HepG2 (cell line): ENCODE measurements at regions not wholly inside any gene's neighbourhood (a gene's known extent, or its start where the extent isn't known, plus 50 kb on each side); places are given as distances from the start of the nearest gene placed in this dataset.

Source experiments
- EZH2 ChIP-seq: conservative IDR thresholded peaks from 2 replicates; pipeline ENCODE4 v1.6.1; 2012; ENCODE audit warnings: mild to moderate bottlenecking, low read depth, low read length, moderate library complexity
- HOXA7 ChIP-seq: sonication (generic); formaldehyde crosslinking; IDR thresholded peaks from 2 replicates; pipeline ENCODE4 v1.8.1; 2022; ENCODE audit warnings: mild to moderate bottlenecking, missing genetic modification reagents, moderate library complexity
- ZNF260 ChIP-seq: sonication (generic); formaldehyde crosslinking; IDR thresholded peaks from 2 replicates; pipeline ENCODE4 v1.4.0; 2020; ENCODE audit warnings: missing genetic modification reagents, low read depth, mild to moderate bottlenecking, borderline replicate concordance

- TF ChIP-seq ZNF260 (no peak), HOXA7 (CRISPR knock-in tag) (no peak), EZH2 (no peak)
Observed at GRCh38 chr1:67614511-67614934, 70.5 kb upstream of the GADD45A start.
